ENCODE measurements at regions not wholly inside any gene's neighbourhood (a gene's known extent, or its start where the extent isn't known, plus 50 kb on each side); places are given as distances from the start of the nearest gene placed in this dataset.

GRCh38 chr4:52192001-52192400, 140.9 kb downstream of the SPATA18 start:
- TF ChIP-seq CTCF (IDR thresholded peaks at IDR 0.05; ENCODE audit: poor library complexity, severe bottlenecking) (no peak), MXI1 (conservative IDR thresholded peaks at IDR 0.05; ENCODE audit: poor library complexity, severe bottlenecking) (no peak), EZH2 (IDR thresholded peaks at IDR 0.05; ENCODE audit: borderline replicate concordance, insufficient read depth, low read length, poor library complexity, severe bottlenecking) (no peak), EP300 (conservative IDR thresholded peaks at IDR 0.05; ENCODE audit: poor library complexity, severe bottlenecking) (no peak), RAD21 (conservative IDR thresholded peaks at IDR 0.05) (no peak), POLR2AphosphoS5 (IDR thresholded peaks at IDR 0.05) (no peak)

All from neural cell (in vitro differentiated cells).